GM10266 (cell line): ENCODE measurements at regions not wholly inside any gene's neighbourhood (a gene's known extent, or its start where the extent isn't known, plus 50 kb on each side); places are given as distances from the start of the nearest gene placed in this dataset.

ENCODE experiments used
- DNase-seq: peaks from one replicate; pipeline ENCODE4 v3.0.0; 2012; ENCODE audit errors: extremely low spot score
- CTCF ChIP-seq: IDR thresholded peaks from 2 replicates; pipeline ENCODE4 v1.5.1; 2012; ENCODE audit warnings: mild to moderate bottlenecking, low read depth; ENCODE audit not compliant: control insufficient read depth, insufficient read depth; ENCODE audit errors: missing control alignments

GRCh38 chr1:9419369-9420041, 119.8 kb upstream of the SLC25A33 start:
- DNase-seq: no peak
- no peak for TF ChIP-seq CTCF

GRCh38 chr1:9420835-9421532, 118.3 kb upstream of the SLC25A33 start:
- DNase-seq: no peak
- TF ChIP-seq CTCF: no peak

- DNase-seq: no peak
- TF ChIP-seq CTCF: no peak
These were observed 117.8 kb upstream of the SLC25A33 start for GRCh38 chr1:9421533-9421873.

- no peak for TF ChIP-seq CTCF
- no peak for DNase-seq
These were observed 116.9 kb upstream of the SLC25A33 start for GRCh38 chr1:9422321-9422720.

GRCh38 chr1:9422911-9423505, 116.3 kb upstream of the SLC25A33 start:
- TF ChIP-seq CTCF: no peak
- DNase-seq: no peak

- DNase-seq: no peak
- TF ChIP-seq CTCF: no peak
These were observed 115.0 kb upstream of the SLC25A33 start for GRCh38 chr1:9424261-9424660.

- TF ChIP-seq CTCF: no peak
- no peak for DNase-seq
These were observed 113.4 kb upstream of the SLC25A33 start for GRCh38 chr1:9425859-9426258.
